ENCODE measurements at regions not wholly inside any gene's neighbourhood (a gene's known extent, or its start where the extent isn't known, plus 50 kb on each side); places are given as distances from the start of the nearest gene placed in this dataset.

GRCh38 chr3:36302158-36302509 lies 78.2 kb upstream of the STAC start:
- TF ChIP-seq CTCF (IDR thresholded peaks at IDR 0.05) (no peak), EP300 (IDR thresholded peaks at IDR 0.05) (no peak), POLR2A (IDR thresholded peaks at IDR 0.05) (no peak)
